ENCODE measurements at regions not wholly inside any gene's neighbourhood (a gene's known extent, or its start where the extent isn't known, plus 50 kb on each side); places are given as distances from the start of the nearest gene placed in this dataset.

- Histone ChIP-seq H3K36me3 (no peaks in the 10 kb centered on the region), H3K27ac (peak overlapping the region in 2 of 4 donors; percentile 27 to 50), H3K4me1 (no peaks in the 10 kb centered on the region), H3K9me3 (no peaks in the 10 kb centered on the region), H3K4me3 (no peak overlapping the region), H3K27me3 (no peaks in the 10 kb centered on the region)
- no peak for DNase-seq
- no peak for ATAC-seq
- in situ Hi-C loops (cut with MboI; ENCODE audit: low sequenced_read_pairs in 4 of 4) = no loop called here
- no peak for TF ChIP-seq CTCF (IDR thresholded peaks at IDR 0.05 in 4 of 5, conservative IDR thresholded peaks at IDR 0.05 in 1 of 5)
- no peak for TF ChIP-seq POLR2A (IDR thresholded peaks at IDR 0.05)
- intact Hi-C loops (cut with DNase I; ENCODE audit: low total_unique reads) = no loop called here
Measured at GRCh38 chr10:11397077-11397965, 214.1 kb downstream of the USP6NL start.

GRCh38 chr10:11396311-11396955 is 215.0 kb downstream of the USP6NL start:
- in situ Hi-C loops (cut with MboI; ENCODE audit: low sequenced_read_pairs in 4 of 4) = no loop called here
- DNase-seq (no peak), ATAC-seq (no peak)
- intact Hi-C loops (cut with DNase I; ENCODE audit: low total_unique reads) = no loop called here
- no peak overlapping the region for H3K4me3 ChIP-seq
- no peaks in the 10 kb centered on the region for H3K4me1 ChIP-seq
- H3K27me3 ChIP-seq = no peaks in the 10 kb centered on the region
- H3K36me3 ChIP-seq = no peaks in the 10 kb centered on the region
- H3K27ac ChIP-seq = no peak overlapping the region
- TF ChIP-seq CTCF (IDR thresholded peaks at IDR 0.05 in 4 of 5, conservative IDR thresholded peaks at IDR 0.05 in 1 of 5) (no peak), POLR2A (IDR thresholded peaks at IDR 0.05) (no peak)
- no peaks in the 10 kb centered on the region for H3K9me3 ChIP-seq

- ATAC-seq (no peak), DNase-seq (no peak)
- Histone ChIP-seq H3K4me3 (no peak overlapping the region), H3K27me3 (no peaks in the 10 kb centered on the region), H3K27ac (no peak overlapping the region), H3K9me3 (no peaks in the 10 kb centered on the region), H3K4me1 (no peaks in the 10 kb centered on the region), H3K36me3 (no peaks in the 10 kb centered on the region)
- TF ChIP-seq CTCF (IDR thresholded peaks at IDR 0.05 in 4 of 5, conservative IDR thresholded peaks at IDR 0.05 in 1 of 5) = no peak
- no peak for TF ChIP-seq POLR2A (IDR thresholded peaks at IDR 0.05)
- intact Hi-C loops (cut with DNase I; ENCODE audit: low total_unique reads) (no loop called here), in situ Hi-C loops (cut with MboI; ENCODE audit: low sequenced_read_pairs in 4 of 4) (no loop called here)
Measured at GRCh38 chr10:11395581-11396310, 215.7 kb downstream of the USP6NL start.

GRCh38 chr10:11395161-11395560 is 216.3 kb downstream of the USP6NL start:
- H3K4me3 ChIP-seq = no peak overlapping the region
- no peaks in the 10 kb centered on the region for H3K27me3 ChIP-seq
- H3K36me3 ChIP-seq = no peaks in the 10 kb centered on the region
- no peaks in the 10 kb centered on the region for H3K4me1 ChIP-seq
- DNase-seq (no peak), ATAC-seq (no peak)
- H3K27ac ChIP-seq = no peak overlapping the region
- TF ChIP-seq POLR2A (IDR thresholded peaks at IDR 0.05) = no peak
- no peak for TF ChIP-seq CTCF (IDR thresholded peaks at IDR 0.05 in 4 of 5, conservative IDR thresholded peaks at IDR 0.05 in 1 of 5)
- no peaks in the 10 kb centered on the region for H3K9me3 ChIP-seq
- intact Hi-C loops (cut with DNase I; ENCODE audit: low total_unique reads) (no loop called here), in situ Hi-C loops (cut with MboI; ENCODE audit: low sequenced_read_pairs in 4 of 4) (no loop called here)
